Prostate gland (tissue), 2 donors: ENCODE measurements at regions not wholly inside any gene's neighbourhood (a gene's known extent, or its start where the extent isn't known, plus 50 kb on each side); places are given as distances from the start of the nearest gene placed in this dataset.

Experiments used
- POLR2AphosphoS5 ChIP-seq: sonication (generic); formaldehyde crosslinking; IDR thresholded peaks from one replicate; pipeline ENCODE4 v1.6.1; 2017; ENCODE audit warnings: antibody characterized with exemption
- TF ChIP-seq, protein P1 (sequence below), 4 experiments: fragments of 200-600 bp in 2 of 4; fragments of 450-650 bp in 2 of 4; sonication (generic) in 2 of 4; IDR thresholded peaks; 1 replicate in 3 of 4; 2 replicates in 1 of 4; pipeline ENCODE4 v1.5.1; 2016 to 2019; ENCODE audit warnings: antibody characterized with exemption in 4 of 4, mild to moderate bottlenecking in 2 of 4, moderate library complexity in 2 of 4

DNA sequence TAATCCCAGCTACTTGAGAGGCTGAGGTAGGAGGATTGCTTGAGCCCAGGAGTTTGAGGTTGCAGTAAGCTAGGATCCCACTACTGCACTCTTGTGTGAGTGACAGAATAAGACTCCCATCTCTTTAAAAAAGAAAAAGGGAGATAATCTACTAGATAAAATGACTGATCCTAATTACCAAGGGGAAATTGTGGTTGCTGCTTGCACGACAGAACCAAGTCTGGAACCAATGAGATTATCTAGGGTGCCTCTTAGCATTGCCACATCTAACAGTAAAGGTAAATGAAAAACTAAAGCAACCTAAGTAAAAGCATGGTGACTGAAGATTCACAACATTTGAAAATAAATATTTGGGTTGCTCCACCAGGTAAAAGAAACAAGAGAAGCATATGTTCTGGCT is 185.1 kb downstream of the PDHA2 start:
- TF ChIP-seq, protein P1, sequence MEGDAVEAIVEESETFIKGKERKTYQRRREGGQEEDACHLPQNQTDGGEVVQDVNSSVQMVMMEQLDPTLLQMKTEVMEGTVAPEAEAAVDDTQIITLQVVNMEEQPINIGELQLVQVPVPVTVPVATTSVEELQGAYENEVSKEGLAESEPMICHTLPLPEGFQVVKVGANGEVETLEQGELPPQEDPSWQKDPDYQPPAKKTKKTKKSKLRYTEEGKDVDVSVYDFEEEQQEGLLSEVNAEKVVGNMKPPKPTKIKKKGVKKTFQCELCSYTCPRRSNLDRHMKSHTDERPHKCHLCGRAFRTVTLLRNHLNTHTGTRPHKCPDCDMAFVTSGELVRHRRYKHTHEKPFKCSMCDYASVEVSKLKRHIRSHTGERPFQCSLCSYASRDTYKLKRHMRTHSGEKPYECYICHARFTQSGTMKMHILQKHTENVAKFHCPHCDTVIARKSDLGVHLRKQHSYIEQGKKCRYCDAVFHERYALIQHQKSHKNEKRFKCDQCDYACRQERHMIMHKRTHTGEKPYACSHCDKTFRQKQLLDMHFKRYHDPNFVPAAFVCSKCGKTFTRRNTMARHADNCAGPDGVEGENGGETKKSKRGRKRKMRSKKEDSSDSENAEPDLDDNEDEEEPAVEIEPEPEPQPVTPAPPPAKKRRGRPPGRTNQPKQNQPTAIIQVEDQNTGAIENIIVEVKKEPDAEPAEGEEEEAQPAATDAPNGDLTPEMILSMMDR (IDR thresholded peaks at IDR 0.05): no peak
- TF ChIP-seq POLR2AphosphoS5: no peak
